ENCODE measurements at regions not wholly inside any gene's neighbourhood (a gene's known extent, or its start where the extent isn't known, plus 50 kb on each side); places are given as distances from the start of the nearest gene placed in this dataset.

GRCh38 chr7:145009876-145010275, 174.0 kb upstream of the TPK1 start:
- no peak for DNase-seq (ENCODE audit: low spot score)
- TF ChIP-seq CTCF (IDR thresholded peaks at IDR 0.05; ENCODE audit: unreplicated experiment): no peak
- H3K9me3 Mint-ChIP-seq (ENCODE audit: unreplicated experiment): no peaks in the 10 kb centered on the region
- no peak overlapping the region for H3K4me3 Mint-ChIP-seq (ENCODE audit: unreplicated experiment)
- no peak overlapping the region for H3K27ac Mint-ChIP-seq (ENCODE audit: unreplicated experiment)
- no peaks in the 10 kb centered on the region for H3K36me3 Mint-ChIP-seq (ENCODE audit: low read depth, unreplicated experiment)
- no peaks in the 10 kb centered on the region for H3K27me3 Mint-ChIP-seq (ENCODE audit: unreplicated experiment)
- no peaks in the 10 kb centered on the region for H3K4me1 Mint-ChIP-seq (ENCODE audit: unreplicated experiment)

- no peak overlapping the region for H3K27ac Mint-ChIP-seq (ENCODE audit: unreplicated experiment)
- H3K27me3 Mint-ChIP-seq (ENCODE audit: unreplicated experiment): peaks cover 3% of the 10 kb centered on the region
- H3K9me3 Mint-ChIP-seq (ENCODE audit: unreplicated experiment): no peaks in the 10 kb centered on the region
- no peak for DNase-seq (ENCODE audit: low spot score)
- no peak overlapping the region for H3K4me3 Mint-ChIP-seq (ENCODE audit: unreplicated experiment)
- H3K36me3 Mint-ChIP-seq (ENCODE audit: low read depth, unreplicated experiment): no peaks in the 10 kb centered on the region
- TF ChIP-seq CTCF (IDR thresholded peaks at IDR 0.05; ENCODE audit: unreplicated experiment): no peak
- no peaks in the 10 kb centered on the region for H3K4me1 Mint-ChIP-seq (ENCODE audit: unreplicated experiment)
Measured at GRCh38 chr7:145005601-145006000, 169.7 kb upstream of the TPK1 start.

- no peak for DNase-seq (ENCODE audit: low spot score)
- Mint-ChIP-seq H3K9me3 (ENCODE audit: unreplicated experiment) (peaks cover 3% of the 10 kb centered on the region), H3K27ac (ENCODE audit: unreplicated experiment) (no peak overlapping the region), H3K4me3 (ENCODE audit: unreplicated experiment) (no peak overlapping the region), H3K27me3 (ENCODE audit: unreplicated experiment) (peaks cover 5% of the 10 kb centered on the region), H3K4me1 (ENCODE audit: unreplicated experiment) (no peaks in the 10 kb centered on the region), H3K36me3 (ENCODE audit: low read depth, unreplicated experiment) (no peaks in the 10 kb centered on the region)
- TF ChIP-seq CTCF (IDR thresholded peaks at IDR 0.05; ENCODE audit: unreplicated experiment): no peak
Measured at GRCh38 chr7:144997512-144997911, 161.7 kb upstream of the TPK1 start.

GRCh38 chr7:144995495-144995894, 159.6 kb upstream of the TPK1 start:
- no peaks in the 10 kb centered on the region for H3K4me1 Mint-ChIP-seq (ENCODE audit: unreplicated experiment)
- no peaks in the 10 kb centered on the region for H3K36me3 Mint-ChIP-seq (ENCODE audit: low read depth, unreplicated experiment)
- DNase-seq (ENCODE audit: low spot score): no peak
- no peak for TF ChIP-seq CTCF (IDR thresholded peaks at IDR 0.05; ENCODE audit: unreplicated experiment)
- no peak overlapping the region for H3K27ac Mint-ChIP-seq (ENCODE audit: unreplicated experiment)
- H3K9me3 Mint-ChIP-seq (ENCODE audit: unreplicated experiment): peaks cover 3% of the 10 kb centered on the region
- peaks cover 1% of the 10 kb centered on the region for H3K27me3 Mint-ChIP-seq (ENCODE audit: unreplicated experiment)
- no peak overlapping the region for H3K4me3 Mint-ChIP-seq (ENCODE audit: unreplicated experiment)

- no peaks in the 10 kb centered on the region for H3K36me3 Mint-ChIP-seq (ENCODE audit: low read depth, unreplicated experiment)
- H3K9me3 Mint-ChIP-seq (ENCODE audit: unreplicated experiment): peaks cover 3% of the 10 kb centered on the region
- H3K27ac Mint-ChIP-seq (ENCODE audit: unreplicated experiment): no peak overlapping the region
- H3K4me1 Mint-ChIP-seq (ENCODE audit: unreplicated experiment): no peaks in the 10 kb centered on the region
- TF ChIP-seq CTCF (IDR thresholded peaks at IDR 0.05; ENCODE audit: unreplicated experiment): no peak
- no peak overlapping the region for H3K4me3 Mint-ChIP-seq (ENCODE audit: unreplicated experiment)
- H3K27me3 Mint-ChIP-seq (ENCODE audit: unreplicated experiment): no peaks in the 10 kb centered on the region
- no peak for DNase-seq (ENCODE audit: low spot score)
Measured at GRCh38 chr7:144991041-144991440, 155.2 kb upstream of the TPK1 start.
